ENCODE measurements at regions not wholly inside any gene's neighbourhood (a gene's known extent, or its start where the extent isn't known, plus 50 kb on each side); places are given as distances from the start of the nearest gene placed in this dataset.
A peak's percentile ranks its signal among the peaks of the same experiment; 100 is the strongest.
"Not testable (repeated sequence)": the region's sequence is repeated elsewhere in the genome, so short reads cannot be mapped to it uniquely, and the experiment has no call there.

DNA sequence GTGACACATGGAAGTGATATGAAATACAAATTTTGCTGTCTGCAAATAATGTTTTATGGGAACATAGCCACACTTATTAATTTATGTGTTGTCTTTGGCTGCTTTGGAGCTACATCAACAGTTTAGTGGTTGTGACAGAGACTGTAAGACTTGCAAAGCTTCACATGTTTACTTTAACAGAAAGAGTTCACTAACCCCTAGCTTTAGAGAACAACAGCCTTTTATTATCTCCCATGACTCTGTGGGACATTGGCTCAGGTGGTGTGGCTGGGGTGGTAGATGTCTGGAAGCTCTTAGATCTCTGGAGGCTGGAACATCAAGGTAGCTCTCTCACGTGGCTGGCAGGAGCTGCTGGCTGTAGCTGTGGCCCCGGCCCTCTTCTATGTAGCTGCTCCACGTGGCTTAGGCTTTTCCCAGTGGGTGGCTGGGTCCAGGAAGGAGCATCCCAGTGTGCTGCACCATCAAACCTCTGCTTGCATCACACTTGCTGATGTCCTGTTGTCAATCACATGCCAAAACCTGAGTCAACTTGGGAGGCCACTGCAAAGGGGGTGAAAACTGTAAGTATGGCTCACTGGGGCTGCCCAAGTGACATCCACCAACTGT is 51.8 kb upstream of the MTLN start:
- H3K4me1 ChIP-seq (ENCODE audit: control insufficient read depth in 1 of 2, insufficient read depth in 2 of 2, low read length in 2 of 2); H3K9me3 ChIP-seq (ENCODE audit: control insufficient read depth, low read length); H3K36me3 ChIP-seq (ENCODE audit: control insufficient read depth in 1 of 2, insufficient read depth in 2 of 2, low read length in 1 of 2); H3K4me3 ChIP-seq (ENCODE audit: low read length in 2 of 2); intact Hi-C loops (cut with DNase I); H3K27me3 ChIP-seq (ENCODE audit: control insufficient read depth in 1 of 2, insufficient read depth in 2 of 2, low read length in 1 of 2); H3K27ac ChIP-seq (ENCODE audit: low read depth in 1 of 2, low read length in 2 of 2); DNase-seq: not testable (repeated sequence)
- WGBS, 2 donors, result no CpG with 5 or more reads among the region's 3 CpGs
- ATAC-seq (ENCODE audit: low FRiP score), result peak; percentile 41

DNA sequence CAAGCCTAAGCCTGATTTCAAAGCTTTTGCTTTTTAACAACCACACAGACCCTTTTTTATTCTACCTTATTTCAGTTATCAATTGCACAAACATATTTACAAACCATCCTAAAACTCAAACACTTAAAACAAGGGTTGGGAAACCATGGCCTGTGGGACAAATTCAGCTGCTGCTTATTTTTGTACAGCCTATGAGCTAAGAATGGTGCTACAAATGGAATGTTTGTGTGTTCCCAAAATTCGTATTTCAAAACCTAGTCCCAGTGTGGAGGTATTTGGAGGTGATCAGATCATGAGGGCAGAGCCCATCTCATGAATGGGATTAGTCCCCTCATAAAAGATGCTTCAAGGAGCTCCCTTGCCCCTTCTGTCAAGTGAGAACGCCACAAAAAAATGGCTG is 51.1 kb upstream of the MTLN start:
- intact Hi-C loops (cut with DNase I); H3K4me3 ChIP-seq (ENCODE audit: low read length in 2 of 2); H3K9me3 ChIP-seq (ENCODE audit: control insufficient read depth, low read length); H3K4me1 ChIP-seq (ENCODE audit: control insufficient read depth in 1 of 2, insufficient read depth in 2 of 2, low read length in 2 of 2); H3K27ac ChIP-seq (ENCODE audit: low read depth in 1 of 2, low read length in 2 of 2); H3K27me3 ChIP-seq (ENCODE audit: control insufficient read depth in 1 of 2, insufficient read depth in 2 of 2, low read length in 1 of 2); ATAC-seq (ENCODE audit: low FRiP score); DNase-seq; H3K36me3 ChIP-seq (ENCODE audit: control insufficient read depth in 1 of 2, insufficient read depth in 2 of 2, low read length in 1 of 2): not testable (repeated sequence)
- 99 to 100% methylated on average over 1 of the region's 2 CpGs for WGBS, 2 donors

Small RNA genes in the stretch of these regions (microRNA-seq; reads per million reads assigned to microRNA genes)
- gene MIR4436B2, result 0 reads per million in 2 donors

Measured in aorta (tissue), 5 donors.